Vagina (tissue), 2 donors: ENCODE measurements at regions not wholly inside any gene's neighbourhood (a gene's known extent, or its start where the extent isn't known, plus 50 kb on each side); places are given as distances from the start of the nearest gene placed in this dataset.
"Not testable (repeated sequence)": the region's sequence is repeated elsewhere in the genome, so short reads cannot be mapped to it uniquely, and the experiment has no call there.

Source experiments
- DNase-seq, 2 donors: peaks; one replicate each; pipeline ENCODE4 v3.0.0-alpha.2; 2017; ENCODE audit errors: extremely low spot score in 2 of 2
- H3K27ac ChIP-seq: fragments of 200-600 bp; sonication (generic); one replicate; pipeline ENCODE4 v1.5.1; 2019
- H3K27me3 ChIP-seq: fragments of 200-600 bp; sonication (generic); one replicate; pipeline ENCODE4 v1.5.1; 2019
- H3K36me3 ChIP-seq, 2 donors: fragments of 200-600 bp; sonication (generic); one replicate each; pipeline ENCODE4 v1.5.1; 2017 to 2019
- H3K4me1 ChIP-seq: fragments of 200-600 bp; sonication (generic); one replicate; pipeline ENCODE4 v1.5.1; 2019
- H3K4me3 ChIP-seq, 2 donors: fragments of 200-600 bp; sonication (generic); 1 replicate in 1 of 2; 2 replicates in 1 of 2; pipeline ENCODE4 v1.5.1; 2016 to 2019
- H3K9me3 ChIP-seq: fragments of 200-600 bp; sonication (generic); one replicate; pipeline ENCODE4 v1.5.1; 2019
- POLR2A ChIP-seq, 2 donors: fragments of 450-650 bp; IDR thresholded peaks; one replicate each; pipeline ENCODE4 v1.6.1; 2017; ENCODE audit warnings: antibody characterized with exemption in 2 of 2, mild to moderate bottlenecking in 2 of 2, moderate library complexity in 2 of 2
- POLR2AphosphoS5 ChIP-seq, 2 donors: sonication (generic); formaldehyde crosslinking; IDR thresholded peaks; one replicate each; pipeline ENCODE4 v1.9.0; 2017; ENCODE audit warnings: antibody characterized with exemption in 2 of 2, mild to moderate bottlenecking in 2 of 2, low read depth in 1 of 2; ENCODE audit not compliant: insufficient read depth in 1 of 2
- intact Hi-C: fragments of 100-400 bp; cut with DNase I; formaldehyde crosslinking; loops from one replicate; pipeline ENCODE4 v1.15.1; 2023
- TF ChIP-seq, protein P1 (sequence below), 3 experiments: fragments of 450-650 bp in 2 of 3; fragments of 200-600 bp in 1 of 3; sonication (generic) in 1 of 3; IDR thresholded peaks; one replicate each; pipeline ENCODE4 v1.5.1; 2017 to 2019; ENCODE audit warnings: antibody characterized with exemption in 3 of 3, mild to moderate bottlenecking in 2 of 3, moderate library complexity in 2 of 3

DNA sequence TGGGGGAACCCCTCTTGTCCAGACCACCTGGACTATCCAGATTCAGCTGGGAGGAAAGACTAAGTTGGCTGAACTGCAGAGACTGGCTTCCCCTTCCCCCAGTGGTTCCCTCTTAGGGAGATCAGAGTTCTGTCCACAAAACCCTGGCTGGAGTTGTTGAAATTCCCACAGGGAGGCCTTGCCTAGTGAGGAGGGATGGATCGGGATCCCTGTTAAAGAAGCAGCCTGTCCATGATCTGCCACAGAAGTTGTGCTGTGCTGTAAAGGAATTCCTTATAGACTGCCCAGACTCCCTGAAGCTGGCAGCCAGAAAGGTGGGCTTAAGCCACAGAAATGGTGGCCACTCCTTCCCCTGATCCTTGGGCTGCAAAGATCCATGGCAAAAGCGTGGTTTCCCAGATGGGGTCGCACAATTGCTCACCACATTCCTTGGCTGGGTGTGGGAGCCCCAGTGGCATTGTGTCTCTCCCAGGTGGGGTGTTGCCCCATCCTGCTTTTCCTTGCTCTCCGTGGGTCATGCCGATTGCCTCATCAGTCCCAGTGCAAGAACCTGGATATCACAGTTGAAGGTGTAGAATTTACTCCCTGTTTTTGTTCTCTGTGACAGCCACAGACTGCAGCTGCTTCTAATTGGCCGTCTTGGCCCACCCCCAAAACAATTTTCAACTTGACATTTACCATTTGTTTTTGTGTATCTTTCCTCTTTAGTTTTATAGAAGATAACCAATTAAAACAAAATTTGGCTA, 342.4 kb downstream of the FGF10 start:
- Histone ChIP-seq H3K4me1 (peaks cover 5% of the 10 kb centered on the region), H3K36me3 (no peaks in the 10 kb centered on the region), H3K4me3 (no peak overlapping the region), H3K27ac (no peak overlapping the region), H3K9me3 (no peaks in the 10 kb centered on the region), H3K27me3 (no peaks in the 10 kb centered on the region)
- intact Hi-C loops = no loop called here
- no peak for TF ChIP-seq POLR2A (IDR thresholded peaks at IDR 0.05)
- TF ChIP-seq, protein P1, sequence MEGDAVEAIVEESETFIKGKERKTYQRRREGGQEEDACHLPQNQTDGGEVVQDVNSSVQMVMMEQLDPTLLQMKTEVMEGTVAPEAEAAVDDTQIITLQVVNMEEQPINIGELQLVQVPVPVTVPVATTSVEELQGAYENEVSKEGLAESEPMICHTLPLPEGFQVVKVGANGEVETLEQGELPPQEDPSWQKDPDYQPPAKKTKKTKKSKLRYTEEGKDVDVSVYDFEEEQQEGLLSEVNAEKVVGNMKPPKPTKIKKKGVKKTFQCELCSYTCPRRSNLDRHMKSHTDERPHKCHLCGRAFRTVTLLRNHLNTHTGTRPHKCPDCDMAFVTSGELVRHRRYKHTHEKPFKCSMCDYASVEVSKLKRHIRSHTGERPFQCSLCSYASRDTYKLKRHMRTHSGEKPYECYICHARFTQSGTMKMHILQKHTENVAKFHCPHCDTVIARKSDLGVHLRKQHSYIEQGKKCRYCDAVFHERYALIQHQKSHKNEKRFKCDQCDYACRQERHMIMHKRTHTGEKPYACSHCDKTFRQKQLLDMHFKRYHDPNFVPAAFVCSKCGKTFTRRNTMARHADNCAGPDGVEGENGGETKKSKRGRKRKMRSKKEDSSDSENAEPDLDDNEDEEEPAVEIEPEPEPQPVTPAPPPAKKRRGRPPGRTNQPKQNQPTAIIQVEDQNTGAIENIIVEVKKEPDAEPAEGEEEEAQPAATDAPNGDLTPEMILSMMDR (IDR thresholded peaks at IDR 0.05) = no peak
- TF ChIP-seq POLR2AphosphoS5 (IDR thresholded peaks at IDR 0.05; ENCODE audit: insufficient read depth in 1 of 2, low read depth in 1 of 2) = no peak
- DNase-seq = peak in 1 of 2 donors; percentile 88

DNA sequence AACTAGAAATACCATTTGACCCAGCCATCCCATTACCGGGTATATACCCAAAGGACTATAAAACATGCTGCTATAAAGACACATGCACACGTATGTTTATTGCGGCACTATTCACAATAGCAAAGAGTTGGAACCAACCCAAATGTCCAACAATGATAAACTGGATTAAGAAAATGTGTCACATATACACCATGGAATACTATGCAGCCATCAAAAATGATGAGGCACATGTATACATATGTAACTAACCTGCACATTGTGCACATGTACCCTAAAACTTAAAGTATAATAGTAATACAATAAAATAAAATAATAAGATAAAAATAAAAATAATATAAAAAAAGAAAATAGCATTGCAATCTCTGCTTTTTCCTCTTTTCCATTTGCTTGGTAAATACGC, 344.7 kb downstream of the FGF10 start:
- DNase-seq, H3K9me3 ChIP-seq, intact Hi-C loops, H3K36me3 ChIP-seq, H3K4me3 ChIP-seq, H3K4me1 ChIP-seq, H3K27me3 ChIP-seq, H3K27ac ChIP-seq: not testable (repeated sequence)

DNA sequence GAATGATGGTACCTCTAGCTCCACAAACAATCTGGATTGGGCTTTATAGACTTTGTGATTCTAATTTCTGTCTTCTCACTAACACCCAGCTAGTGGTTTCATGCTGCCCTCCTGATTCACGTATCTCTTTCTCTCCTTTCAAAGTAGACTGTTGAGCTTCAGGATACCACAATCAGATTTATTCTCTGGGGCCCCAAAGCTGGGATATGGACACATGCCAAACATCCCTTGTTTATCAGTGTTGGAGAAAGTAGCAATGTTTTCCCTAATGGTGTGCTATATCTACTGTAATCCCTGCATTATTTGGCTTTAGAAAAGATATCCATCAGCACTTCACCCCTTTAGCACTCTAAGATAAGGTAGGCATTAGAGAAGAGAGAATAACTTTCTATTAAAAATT, 361.0 kb downstream of the FGF10 start:
- intact Hi-C loops = no loop called here

DNA sequence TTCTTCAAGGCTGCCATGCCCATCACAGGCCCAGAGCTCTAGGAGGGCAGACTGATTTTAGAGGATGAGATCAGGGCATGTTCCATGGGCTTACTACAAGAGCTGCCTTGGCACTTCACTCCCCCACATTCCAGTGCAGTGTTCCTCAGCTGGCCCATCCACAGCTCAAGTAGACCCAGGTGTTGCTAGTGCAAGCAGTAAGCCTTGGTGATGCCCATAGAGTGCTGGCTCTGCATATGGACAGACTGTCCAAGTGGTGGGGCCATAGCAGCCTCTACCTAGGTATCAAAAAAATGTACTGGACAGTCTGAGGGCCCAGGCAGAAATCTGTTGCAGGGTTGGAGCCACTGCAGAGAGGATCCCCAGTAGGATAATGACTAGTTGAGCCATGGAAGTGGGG, 366.6 kb downstream of the FGF10 start:
- H3K4me3 ChIP-seq = no peak overlapping the region
- H3K27me3 ChIP-seq = no peaks in the 10 kb centered on the region
- TF ChIP-seq POLR2A (IDR thresholded peaks at IDR 0.05) (no peak), POLR2AphosphoS5 (IDR thresholded peaks at IDR 0.05; ENCODE audit: insufficient read depth in 1 of 2, low read depth in 1 of 2) (no peak)
- TF ChIP-seq, protein P1 (IDR thresholded peaks at IDR 0.05) = no peak
- no peak overlapping the region for H3K27ac ChIP-seq
- DNase-seq = no peak
- H3K4me1 ChIP-seq = no peaks in the 10 kb centered on the region
- intact Hi-C loops = no loop called here
- H3K36me3 ChIP-seq = no peaks in the 10 kb centered on the region
- H3K9me3 ChIP-seq = no peaks in the 10 kb centered on the region

More for the DNA sequence above, 361.0 kb downstream of the FGF10 start:
- no peaks in the 10 kb centered on the region for H3K36me3 ChIP-seq
- DNase-seq = no peak
- H3K4me3 ChIP-seq = no peak overlapping the region
- H3K27me3 ChIP-seq = no peaks in the 10 kb centered on the region
- no peaks in the 10 kb centered on the region for H3K9me3 ChIP-seq
- H3K4me1 ChIP-seq = no peaks in the 10 kb centered on the region
- no peak for TF ChIP-seq POLR2A (IDR thresholded peaks at IDR 0.05)
- TF ChIP-seq POLR2AphosphoS5 (IDR thresholded peaks at IDR 0.05; ENCODE audit: insufficient read depth in 1 of 2, low read depth in 1 of 2) = no peak
- TF ChIP-seq, protein P1 (IDR thresholded peaks at IDR 0.05) = no peak
- H3K27ac ChIP-seq = no peak overlapping the region

DNA sequence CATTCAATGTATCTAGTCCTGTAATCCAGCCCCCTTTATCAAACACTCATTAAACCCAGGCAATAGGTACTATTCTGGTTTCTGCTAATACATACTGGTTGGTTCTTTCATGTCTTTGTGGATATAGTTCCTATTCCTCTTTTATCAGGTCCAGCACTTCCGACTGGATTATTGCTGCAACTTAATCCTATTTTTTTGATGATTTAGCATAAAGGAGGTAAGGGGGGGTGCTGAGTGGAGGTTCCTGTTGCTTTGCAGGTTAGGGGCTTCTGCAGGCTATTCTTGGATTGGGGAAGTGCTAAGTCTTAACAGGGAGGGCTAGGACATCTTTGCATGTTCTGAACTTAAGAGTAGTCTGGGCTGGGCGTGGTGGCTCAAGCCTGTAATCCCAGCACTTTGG, 377.7 kb downstream of the FGF10 start:
- H3K27me3 ChIP-seq = no peaks in the 10 kb centered on the region
- TF ChIP-seq, protein P1 (IDR thresholded peaks at IDR 0.05) = no peak
- no peak for TF ChIP-seq POLR2A (IDR thresholded peaks at IDR 0.05)
- no peak for TF ChIP-seq POLR2AphosphoS5 (IDR thresholded peaks at IDR 0.05; ENCODE audit: insufficient read depth in 1 of 2, low read depth in 1 of 2)
- DNase-seq = no peak
- H3K27ac ChIP-seq = no peak overlapping the region
- H3K36me3 ChIP-seq = no peaks in the 10 kb centered on the region
- no peaks in the 10 kb centered on the region for H3K4me1 ChIP-seq
- intact Hi-C loops = no loop called here
- H3K4me3 ChIP-seq = no peak overlapping the region
- H3K9me3 ChIP-seq = no peaks in the 10 kb centered on the region
